Endodermal cell (in vitro differentiated cells): ENCODE measurements at regions not wholly inside any gene's neighbourhood (a gene's known extent, or its start where the extent isn't known, plus 50 kb on each side); places are given as distances from the start of the nearest gene placed in this dataset.

ENCODE experiments used
- DNase-seq: peaks from one replicate; pipeline ENCODE4 v3.0.0-alpha.2; 2017
- H3K27ac ChIP-seq: 2 replicates; pipeline ENCODE4 v1.5.1; 2013; ENCODE audit warnings: mild to moderate bottlenecking, low read depth, low read length, moderate library complexity
- H3K27me3 ChIP-seq: 2 replicates; pipeline ENCODE4 v1.6.1; 2013; ENCODE audit warnings: mild to moderate bottlenecking, low read length, moderate library complexity; ENCODE audit not compliant: insufficient read depth, control insufficient read depth, poor library complexity, severe bottlenecking
- H3K36me3 ChIP-seq: 2 replicates; pipeline ENCODE4 v1.7.0; 2013; ENCODE audit warnings: mild to moderate bottlenecking, low read length, moderate library complexity; ENCODE audit not compliant: control insufficient read depth, insufficient read depth
- H3K4me1 ChIP-seq: one replicate; pipeline ENCODE4 v1.7.0; 2013; ENCODE audit warnings: low read length; ENCODE audit not compliant: control insufficient read depth, insufficient read depth
- H3K4me3 ChIP-seq: 2 replicates; pipeline ENCODE4 v1.5.1; 2013; ENCODE audit warnings: mild to moderate bottlenecking, low read length, moderate library complexity
- H3K9ac ChIP-seq: 2 replicates; pipeline ENCODE4 v1.6.1; 2013; ENCODE audit warnings: mild to moderate bottlenecking, low read length, moderate library complexity; ENCODE audit not compliant: poor library complexity, severe bottlenecking; ENCODE audit errors: extremely low read depth
- H3K9me3 ChIP-seq: 2 replicates; pipeline ENCODE4 v1.6.1; 2013; ENCODE audit warnings: mild to moderate bottlenecking, low read length, moderate library complexity; ENCODE audit not compliant: control insufficient read depth
- H3K27ac Mint-ChIP-seq: 2 replicates; pipeline ENCODE4 v1.8.0; 2020; ENCODE audit warnings: mixed read lengths
- H3K27me3 Mint-ChIP-seq: 2 replicates; pipeline ENCODE4 v1.8.0; 2021; ENCODE audit warnings: mild to moderate bottlenecking, mixed read lengths; ENCODE audit not compliant: insufficient read depth
- H3K36me3 Mint-ChIP-seq: 2 replicates; pipeline ENCODE4 v1.8.0; 2020; ENCODE audit warnings: low read depth, mixed read lengths
- H3K4me1 Mint-ChIP-seq: 2 replicates; pipeline ENCODE4 v1.8.0; 2020; ENCODE audit warnings: mixed read lengths
- H3K4me3 Mint-ChIP-seq: 2 replicates; pipeline ENCODE4 v1.8.0; 2020; ENCODE audit warnings: mild to moderate bottlenecking, moderate library complexity, mixed read lengths
- H3K9me3 Mint-ChIP-seq: 2 replicates; pipeline ENCODE4 v1.8.0; 2020; ENCODE audit warnings: mild to moderate bottlenecking, mixed read lengths
- CTCF ChIP-seq: fragments of 200-600 bp; sonication (generic); conservative IDR thresholded peaks from 2 replicates; pipeline ENCODE4 v1.5.0; 2021; ENCODE audit warnings: antibody characterized with exemption, mild to moderate bottlenecking
- WGBS, 2 experiments: methylation state at CpG; one replicate each; pipeline versions ENCODE4 v1.1.5 to v1.1.7; 2013; ENCODE audit warnings: missing lambda C conversion rate in 2 of 2, mixed read lengths in 1 of 2; ENCODE audit not compliant: insufficient coverage in 1 of 2, insufficient read length in 1 of 2; 5-methylcytosine and 5-hydroxymethylcytosine counted together

- H3K27me3 ChIP-seq = no peaks in the 10 kb centered on the region
- H3K4me1 Mint-ChIP-seq = peaks cover 22% of the 10 kb centered on the region
- TF ChIP-seq CTCF = no peak
- H3K9me3 Mint-ChIP-seq = no peaks in the 10 kb centered on the region
- peaks cover 10% of the 10 kb centered on the region for H3K4me1 ChIP-seq
- no peaks in the 10 kb centered on the region for H3K36me3 Mint-ChIP-seq
- no peak overlapping the region for H3K4me3 Mint-ChIP-seq
- H3K36me3 ChIP-seq = no peaks in the 10 kb centered on the region
- DNase-seq = no peak
- no peak overlapping the region for H3K27ac ChIP-seq
- H3K9ac ChIP-seq = no peak overlapping the region
- no peak overlapping the region for H3K4me3 ChIP-seq
- no peaks in the 10 kb centered on the region for H3K9me3 ChIP-seq
- H3K27me3 Mint-ChIP-seq = peaks cover 19% of the 10 kb centered on the region
- 40 to 60% methylated on average over 1 of the region's 2 CpGs for WGBS, 2 experiments
- no peak overlapping the region for H3K27ac Mint-ChIP-seq
These were observed 204.9 kb downstream of the EN1 start for GRCh38 chr2:118642501-118642900.

- Histone ChIP-seq H3K36me3 (no peaks in the 10 kb centered on the region), H3K27ac (no peak overlapping the region), H3K4me3 (no peak overlapping the region), H3K9me3 (no peaks in the 10 kb centered on the region), H3K4me1 (peaks cover 10% of the 10 kb centered on the region), H3K27me3 (no peaks in the 10 kb centered on the region), H3K9ac (no peak overlapping the region)
- H3K9me3 Mint-ChIP-seq = peaks cover 7% of the 10 kb centered on the region
- H3K4me1 Mint-ChIP-seq = peaks cover 22% of the 10 kb centered on the region
- no peak overlapping the region for H3K4me3 Mint-ChIP-seq
- H3K36me3 Mint-ChIP-seq = no peaks in the 10 kb centered on the region
- no peak for TF ChIP-seq CTCF
- WGBS, 2 experiments = 97 to 100% methylated on average over 1 of the region's 1 CpG
- peaks cover 19% of the 10 kb centered on the region for H3K27me3 Mint-ChIP-seq
- no peak for DNase-seq
- H3K27ac Mint-ChIP-seq = no peak overlapping the region
These were observed 205.7 kb downstream of the EN1 start for GRCh38 chr2:118641711-118642110.

GRCh38 chr2:118639371-118639770, 208.1 kb downstream of the EN1 start:
- DNase-seq = no peak
- TF ChIP-seq CTCF = no peak
- peaks cover 26% of the 10 kb centered on the region for H3K27me3 Mint-ChIP-seq
- Histone ChIP-seq H3K36me3 (no peaks in the 10 kb centered on the region), H3K27me3 (no peaks in the 10 kb centered on the region), H3K9ac (no peak overlapping the region), H3K4me1 (peaks cover 7% of the 10 kb centered on the region), H3K4me3 (no peak overlapping the region), H3K9me3 (no peaks in the 10 kb centered on the region), H3K27ac (no peak overlapping the region)
- peaks cover 7% of the 10 kb centered on the region for H3K9me3 Mint-ChIP-seq
- no peaks in the 10 kb centered on the region for H3K36me3 Mint-ChIP-seq
- 92 to 100% methylated on average over 1 to 2 of the region's 2 CpGs for WGBS, 2 experiments
- H3K4me3 Mint-ChIP-seq = no peak overlapping the region
- H3K4me1 Mint-ChIP-seq = peaks cover 16% of the 10 kb centered on the region
- H3K27ac Mint-ChIP-seq = no peak overlapping the region
